ENCODE measurements at regions not wholly inside any gene's neighbourhood (a gene's known extent, or its start where the extent isn't known, plus 50 kb on each side); places are given as distances from the start of the nearest gene placed in this dataset.
"Not testable (repeated sequence)": the region's sequence is repeated elsewhere in the genome, so short reads cannot be mapped to it uniquely, and the experiment has no call there.

DNA sequence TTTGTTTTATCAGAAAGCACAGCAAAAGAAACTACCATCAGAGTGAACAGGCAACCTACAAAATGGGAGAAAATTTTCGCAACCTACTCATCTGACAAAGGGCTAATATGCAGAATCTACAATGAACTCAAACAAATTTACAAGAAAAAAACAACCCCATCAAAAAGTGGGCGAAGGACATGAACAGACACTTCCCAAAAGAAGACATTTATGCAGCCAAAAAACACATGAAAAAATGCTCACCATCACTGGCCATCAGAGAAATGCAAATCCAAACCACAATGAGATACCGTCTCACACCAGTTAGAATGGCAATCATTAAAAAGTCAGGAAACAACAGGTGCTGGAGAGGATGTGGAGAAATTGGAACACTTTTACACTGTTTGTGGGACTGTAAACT is 460.4 kb upstream of the MKI67 start:
- not testable (repeated sequence) for TF ChIP-seq SIN3A (IDR thresholded peaks at IDR 0.05; ENCODE audit: borderline replicate concordance, low read depth, low read length)
- TF ChIP-seq, protein P1, sequence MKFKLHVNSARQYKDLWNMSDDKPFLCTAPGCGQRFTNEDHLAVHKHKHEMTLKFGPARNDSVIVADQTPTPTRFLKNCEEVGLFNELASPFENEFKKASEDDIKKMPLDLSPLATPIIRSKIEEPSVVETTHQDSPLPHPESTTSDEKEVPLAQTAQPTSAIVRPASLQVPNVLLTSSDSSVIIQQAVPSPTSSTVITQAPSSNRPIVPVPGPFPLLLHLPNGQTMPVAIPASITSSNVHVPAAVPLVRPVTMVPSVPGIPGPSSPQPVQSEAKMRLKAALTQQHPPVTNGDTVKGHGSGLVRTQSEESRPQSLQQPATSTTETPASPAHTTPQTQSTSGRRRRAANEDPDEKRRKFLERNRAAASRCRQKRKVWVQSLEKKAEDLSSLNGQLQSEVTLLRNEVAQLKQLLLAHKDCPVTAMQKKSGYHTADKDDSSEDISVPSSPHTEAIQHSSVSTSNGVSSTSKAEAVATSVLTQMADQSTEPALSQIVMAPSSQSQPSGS (CRISPR knock-in tag; IDR thresholded peaks at IDR 0.05), result not testable (repeated sequence)

All from HepG2 (cell line).